HG03457 (cell line): ENCODE measurements at regions not wholly inside any gene's neighbourhood (a gene's known extent, or its start where the extent isn't known, plus 50 kb on each side); places are given as distances from the start of the nearest gene placed in this dataset.
A peak's percentile ranks its signal among the peaks of the same experiment; 100 is the strongest.

Source experiments
- ATAC-seq: cut with Tn5 transposase; IDR thresholded peaks from one replicate; pipeline ENCODE4 v1.9.1; 2021; ENCODE audit warnings: moderate number of reproducible peaks; ENCODE audit not compliant: unreplicated experiment

- ATAC-seq, result no peak
Measured at GRCh38 chr5:146254223-146254622, 50.8 kb downstream of the RBM27 start.

- peak; percentile 85 for ATAC-seq
Measured at GRCh38 chr5:146273109-146273508, 65.5 kb upstream of the POU4F3 start.

DNA sequence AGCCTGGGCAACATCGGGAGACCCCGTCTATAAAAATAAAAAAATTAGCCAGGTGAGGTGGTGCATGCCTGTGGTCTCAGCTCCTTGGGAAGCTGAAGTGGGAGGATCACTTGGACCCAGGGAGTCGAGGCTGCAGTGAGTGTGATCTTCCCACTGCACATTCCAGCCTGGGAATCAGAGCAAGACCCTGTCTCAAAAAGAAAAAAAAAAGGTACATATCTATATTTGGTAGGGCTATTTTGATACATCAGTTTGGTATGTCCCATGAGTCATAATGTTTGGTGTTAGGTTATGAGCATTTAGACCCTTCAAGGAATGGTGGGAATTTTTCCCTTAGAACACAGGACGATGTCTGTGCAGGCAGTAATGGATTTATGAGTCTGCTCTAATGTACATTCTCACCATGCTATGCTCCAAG, 55.3 kb upstream of the POU4F3 start:
- no peak for ATAC-seq

- no peak for ATAC-seq
Measured at GRCh38 chr5:146284016-146284415, 54.6 kb upstream of the POU4F3 start.
